GM18502 (cell line): ENCODE measurements at regions not wholly inside any gene's neighbourhood (a gene's known extent, or its start where the extent isn't known, plus 50 kb on each side); places are given as distances from the start of the nearest gene placed in this dataset.
"Not testable (repeated sequence)": the region's sequence is repeated elsewhere in the genome, so short reads cannot be mapped to it uniquely, and the experiment has no call there.

Experiments
- ATAC-seq: cut with Tn5 transposase; IDR thresholded peaks from one replicate; pipeline ENCODE4 v1.9.1; 2021; ENCODE audit warnings: mild to moderate bottlenecking; ENCODE audit not compliant: unreplicated experiment, poor library complexity

- not testable (repeated sequence) for ATAC-seq
These were observed 167.2 kb downstream of the TBC1D2B start for GRCh38 chr15:77910030-77910911.

- no peak for ATAC-seq
These were observed 168.2 kb downstream of the TBC1D2B start for GRCh38 chr15:77909182-77909940.

- ATAC-seq, result not testable (repeated sequence)
These were observed 168.8 kb downstream of the TBC1D2B start for GRCh38 chr15:77908752-77909111.

GRCh38 chr15:77907824-77908751 is 169.4 kb downstream of the TBC1D2B start:
- no peak for ATAC-seq

GRCh38 chr15:77906062-77906990 is 171.2 kb downstream of the TBC1D2B start:
- not testable (repeated sequence) for ATAC-seq

GRCh38 chr15:77905301-77905920 is 172.1 kb downstream of the TBC1D2B start:
- ATAC-seq, result no peak

GRCh38 chr15:77904901-77905300 is 172.6 kb downstream of the TBC1D2B start:
- no peak for ATAC-seq

- ATAC-seq, result no peak
These were observed 173.1 kb downstream of the TBC1D2B start for GRCh38 chr15:77904436-77904821.

- ATAC-seq, result not testable (repeated sequence)
These were observed 173.6 kb downstream of the TBC1D2B start for GRCh38 chr15:77903761-77904435.

- ATAC-seq, result not testable (repeated sequence)
These were observed 174.4 kb downstream of the TBC1D2B start for GRCh38 chr15:77902921-77903760.

- no peak for ATAC-seq
These were observed 175.4 kb downstream of the TBC1D2B start for GRCh38 chr15:77901921-77902750.

- ATAC-seq, result no peak
These were observed 176.1 kb downstream of the TBC1D2B start for GRCh38 chr15:77901251-77901881.

GRCh38 chr15:77900331-77900963 is 177.1 kb downstream of the TBC1D2B start:
- not testable (repeated sequence) for ATAC-seq

GRCh38 chr15:77899776-77900175 is 177.7 kb downstream of the TBC1D2B start:
- ATAC-seq, result not testable (repeated sequence)

GRCh38 chr15:77898811-77899730 is 178.4 kb downstream of the TBC1D2B start:
- ATAC-seq, result no peak
